ENCODE measurements at regions not wholly inside any gene's neighbourhood (a gene's known extent, or its start where the extent isn't known, plus 50 kb on each side); places are given as distances from the start of the nearest gene placed in this dataset.
"Not testable (repeated sequence)": the region's sequence is repeated elsewhere in the genome, so short reads cannot be mapped to it uniquely, and the experiment has no call there.

GRCh38 chr2:130289780-130290179, 52.9 kb upstream of the IMP4 start:
- DNase-seq = no peak

- no peak for DNase-seq
Measured at GRCh38 chr2:130288467-130289403, 54.0 kb upstream of the IMP4 start.

- no peak for DNase-seq
Measured at GRCh38 chr2:130287656-130288026, 55.1 kb upstream of the IMP4 start.

GRCh38 chr2:130286983-130287655, 55.6 kb upstream of the IMP4 start:
- DNase-seq = no peak

- not testable (repeated sequence) for DNase-seq
Measured at GRCh38 chr2:130283341-130283869, 59.3 kb upstream of the IMP4 start.

- not testable (repeated sequence) for DNase-seq
Measured at GRCh38 chr2:130279551-130279950, 63.1 kb upstream of the IMP4 start.

- DNase-seq = not testable (repeated sequence)
Measured at GRCh38 chr2:130268333-130268732, 70.1 kb upstream of the TUBA3E start.

- DNase-seq = not testable (repeated sequence)
Measured at GRCh38 chr2:130267572-130267971, 69.3 kb upstream of the TUBA3E start.

- DNase-seq = not testable (repeated sequence)
Measured at GRCh38 chr2:130266836-130267235, 68.6 kb upstream of the TUBA3E start.

GRCh38 chr2:130265570-130266247, 67.5 kb upstream of the TUBA3E start:
- DNase-seq = not testable (repeated sequence)

GRCh38 chr2:130264901-130265320, 66.7 kb upstream of the TUBA3E start:
- not testable (repeated sequence) for DNase-seq

- DNase-seq = no peak
Measured at GRCh38 chr2:130264501-130264900, 66.3 kb upstream of the TUBA3E start.

GRCh38 chr2:130264046-130264445, 65.8 kb upstream of the TUBA3E start:
- DNase-seq = no peak

- no peak for DNase-seq
Measured at GRCh38 chr2:130263606-130264005, 65.4 kb upstream of the TUBA3E start.

- DNase-seq = no peak
Measured at GRCh38 chr2:130261970-130262760, 63.9 kb upstream of the TUBA3E start.

- no peak for DNase-seq
Measured at GRCh38 chr2:130261099-130261498, 62.9 kb upstream of the TUBA3E start.

GRCh38 chr2:130259594-130259993, 61.4 kb upstream of the TUBA3E start:
- DNase-seq = no peak

GRCh38 chr2:130258356-130258755, 60.1 kb upstream of the TUBA3E start:
- no peak for DNase-seq

- no peak for DNase-seq
Measured at GRCh38 chr2:130252880-130253645, 54.8 kb upstream of the TUBA3E start.

GRCh38 chr2:130251873-130252620, 53.8 kb upstream of the TUBA3E start:
- DNase-seq = no peak

- peak; percentile 19 for DNase-seq
Measured at GRCh38 chr2:130251535-130251872, 53.3 kb upstream of the TUBA3E start.

Data from NCI-H1694 treated with DMSO at 0.1 percent for 48 hours (cell line).